HEK293T (cell line): ENCODE measurements at regions not wholly inside any gene's neighbourhood (a gene's known extent, or its start where the extent isn't known, plus 50 kb on each side); places are given as distances from the start of the nearest gene placed in this dataset.

Source experiments
- CTCF ChIA-PET: fragments of 350-600 bp; formaldehyde crosslinking; extraction: SDS; loops from one replicate; lab custom pipeline; 2021; ENCODE audit warnings: antibody characterized with exemption, inconsistent platforms; lab: Yijun Ruan, JAX
- POLR2A ChIA-PET: fragments of 350-600 bp; formaldehyde crosslinking; extraction: SDS; loops from one replicate; lab custom pipeline; 2020; ENCODE audit warnings: antibody characterized with exemption, inconsistent platforms; lab: Yijun Ruan, JAX
- DNase-seq: peaks from one replicate; pipeline ENCODE4 v3.0.0; 2012; ENCODE audit warnings: mixed read lengths; ENCODE audit errors: extremely low spot score
- ARNT ChIP-seq: fragments of 450-650 bp; IDR thresholded peaks from 2 replicates; pipeline ENCODE4 v1.6.1; 2017; ENCODE audit warnings: mild to moderate bottlenecking
- BHLHE40 ChIP-seq: fragments of 450-650 bp; IDR thresholded peaks from 2 replicates; pipeline ENCODE4 v1.6.1; 2016; ENCODE audit warnings: mild to moderate bottlenecking, moderate library complexity, borderline replicate concordance
- CTBP1 ChIP-seq: fragments of 450-650 bp; IDR thresholded peaks from 2 replicates; pipeline ENCODE4 v1.6.1; 2016; ENCODE audit warnings: borderline replicate concordance
- ELF4 ChIP-seq: fragments of 450-650 bp; IDR thresholded peaks from 2 replicates; pipeline ENCODE4 v1.6.1; 2017; ENCODE audit warnings: antibody characterized with exemption
- FOXA1 ChIP-seq: fragments of 450-650 bp; IDR thresholded peaks from 2 replicates; pipeline ENCODE4 v1.6.1; 2016; ENCODE audit warnings: mild to moderate bottlenecking
- FOXK2 ChIP-seq: fragments of 450-650 bp; IDR thresholded peaks from 2 replicates; pipeline ENCODE4 v1.6.1; 2016; ENCODE audit warnings: mild to moderate bottlenecking
- FOXM1 ChIP-seq: fragments of 450-650 bp; IDR thresholded peaks from 2 replicates; pipeline ENCODE4 v1.6.1; 2017; ENCODE audit warnings: mild to moderate bottlenecking, borderline replicate concordance
- HDGF ChIP-seq: fragments of 450-650 bp; IDR thresholded peaks from 2 replicates; pipeline ENCODE4 v1.6.1; 2017; ENCODE audit warnings: antibody characterized with exemption, borderline replicate concordance
- L3MBTL2 ChIP-seq: fragments of 450-650 bp; conservative IDR thresholded peaks from 2 replicates; pipeline ENCODE4 v1.6.1; 2016; ENCODE audit warnings: mild to moderate bottlenecking
- LEF1 ChIP-seq: fragments of 450-650 bp; IDR thresholded peaks from 2 replicates; pipeline ENCODE4 v1.6.1; 2017; ENCODE audit warnings: mild to moderate bottlenecking, borderline replicate concordance
- NFRKB ChIP-seq: fragments of 450-650 bp; IDR thresholded peaks from 2 replicates; pipeline ENCODE4 v1.6.1; 2016; ENCODE audit warnings: mild to moderate bottlenecking, moderate library complexity
- SP1 ChIP-seq: fragments of 450-650 bp; IDR thresholded peaks from 2 replicates; pipeline ENCODE4 v1.6.1; 2017
- SUZ12 ChIP-seq: fragments of 450-650 bp; IDR thresholded peaks from 2 replicates; pipeline ENCODE4 v1.6.1; 2016; ENCODE audit warnings: mild to moderate bottlenecking
- TARDBP ChIP-seq: fragments of 450-650 bp; IDR thresholded peaks from 2 replicates; pipeline ENCODE4 v1.6.1; 2016
- ZNF384 ChIP-seq: fragments of 450-650 bp; IDR thresholded peaks from 2 replicates; pipeline ENCODE4 v1.6.1; 2016
- TF ChIP-seq, protein P1 (sequence below): fragments of 450-650 bp; IDR thresholded peaks from 2 replicates; pipeline ENCODE4 v1.6.1; 2016

DNA sequence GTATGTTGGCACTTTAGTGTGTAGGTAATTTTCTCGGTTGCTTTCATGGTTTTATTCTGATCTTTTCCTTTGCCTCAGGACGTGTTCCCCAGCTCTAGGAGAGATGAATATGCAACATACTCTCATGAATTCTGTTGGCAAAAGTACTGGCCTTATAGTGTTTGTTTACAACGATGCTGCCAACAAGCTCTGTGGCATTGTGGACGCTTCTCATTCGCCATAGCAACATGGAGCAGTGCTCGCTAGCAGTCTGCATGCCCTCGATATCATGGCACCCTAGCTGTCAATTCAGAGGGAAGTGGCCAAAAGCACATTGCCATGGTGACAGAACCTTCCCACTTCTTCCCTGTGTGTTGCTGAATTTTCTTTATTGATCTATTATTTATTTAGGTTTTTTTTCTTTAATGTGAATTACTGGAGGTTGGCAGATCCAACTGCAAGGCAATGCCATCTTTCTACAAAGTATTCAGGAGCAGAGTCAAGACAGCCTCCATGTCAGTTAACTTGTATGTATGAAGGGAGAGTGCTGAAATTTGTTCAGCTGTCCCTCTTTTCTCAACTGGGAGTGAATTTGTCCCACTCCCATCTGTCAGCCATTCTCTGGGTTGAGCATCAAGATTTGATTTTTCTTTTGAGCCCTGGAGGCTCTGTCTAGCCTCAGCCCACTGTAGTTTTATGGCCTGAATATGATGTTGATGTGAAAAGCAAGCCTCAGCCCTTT, 224.9 kb upstream of the VCX3A start:
- DNase-seq, result no peak
- POLR2A ChIA-PET, result no interaction called here
- CTCF ChIA-PET, result no interaction called here
- TF ChIP-seq BHLHE40 (no peak), FOXK2 (no peak), ARNT (no peak), CTBP1 (no peak)

DNA sequence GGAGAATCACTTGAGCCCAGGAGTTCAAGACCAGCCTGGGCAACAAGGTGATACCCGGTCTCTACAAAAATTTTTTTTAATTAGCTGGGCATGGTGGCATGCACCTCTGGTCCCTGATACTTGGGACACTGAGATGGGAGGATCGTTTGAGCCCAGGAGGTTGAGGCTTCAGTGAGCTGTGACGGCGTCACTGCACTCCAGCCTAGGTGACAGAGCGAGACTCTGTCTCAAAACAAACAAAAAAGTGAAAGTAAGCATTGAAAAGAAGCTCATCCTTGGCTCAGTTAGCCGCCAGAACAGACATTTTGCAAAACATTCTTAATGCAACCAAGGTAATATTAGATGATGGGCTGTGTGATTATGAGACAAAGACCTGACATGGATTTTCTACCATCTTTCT, 223.3 kb upstream of the VCX3A start:
- CTCF ChIA-PET, result no interaction called here
- POLR2A ChIA-PET, result no interaction called here
- TF ChIP-seq FOXK2 (no peak), CTBP1 (no peak), HDGF (no peak), NFRKB (no peak), TARDBP (no peak), ZNF384 (no peak), ARNT (no peak), SUZ12 (no peak), LEF1 (no peak), L3MBTL2 (no peak), ELF4 (no peak), BHLHE40 (no peak), SP1 (no peak), FOXM1 (no peak), FOXA1 (no peak)
- TF ChIP-seq, protein P1, sequence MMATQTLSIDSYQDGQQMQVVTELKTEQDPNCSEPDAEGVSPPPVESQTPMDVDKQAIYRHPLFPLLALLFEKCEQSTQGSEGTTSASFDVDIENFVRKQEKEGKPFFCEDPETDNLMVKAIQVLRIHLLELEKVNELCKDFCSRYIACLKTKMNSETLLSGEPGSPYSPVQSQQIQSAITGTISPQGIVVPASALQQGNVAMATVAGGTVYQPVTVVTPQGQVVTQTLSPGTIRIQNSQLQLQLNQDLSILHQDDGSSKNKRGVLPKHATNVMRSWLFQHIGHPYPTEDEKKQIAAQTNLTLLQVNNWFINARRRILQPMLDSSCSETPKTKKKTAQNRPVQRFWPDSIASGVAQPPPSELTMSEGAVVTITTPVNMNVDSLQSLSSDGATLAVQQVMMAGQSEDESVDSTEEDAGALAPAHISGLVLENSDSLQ, result no peak
- no peak for DNase-seq

DNA sequence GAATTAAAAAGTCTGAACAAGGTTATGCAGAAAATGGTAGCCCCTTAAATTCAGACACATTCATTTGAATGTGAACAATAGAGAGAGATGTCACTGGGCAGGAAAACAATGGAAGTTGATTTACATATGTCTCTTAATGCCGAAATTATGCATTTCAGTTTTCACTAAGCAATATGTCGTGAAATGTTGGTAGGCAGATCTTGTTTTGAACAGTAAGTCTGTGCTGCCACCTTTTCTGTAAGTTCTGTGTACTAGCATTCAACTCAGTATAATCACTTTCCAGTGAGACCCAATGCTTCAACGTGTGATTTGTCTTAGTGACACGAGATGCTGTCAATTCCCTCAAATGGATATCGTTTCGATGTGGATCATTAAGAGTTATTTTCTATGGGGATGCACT, 222.7 kb upstream of the VCX3A start:
- CTCF ChIA-PET, result no interaction called here
- DNase-seq, result no peak
- TF ChIP-seq HDGF (no peak), FOXM1 (no peak), FOXA1 (no peak), CTBP1 (no peak), BHLHE40 (no peak), ARNT (no peak), ZNF384 (no peak), NFRKB (no peak), SUZ12 (no peak), LEF1 (no peak), ELF4 (no peak), L3MBTL2 (no peak), TARDBP (no peak), FOXK2 (no peak), SP1 (no peak)
- TF ChIP-seq, protein P1, result no peak
- POLR2A ChIA-PET, result no interaction called here

DNA sequence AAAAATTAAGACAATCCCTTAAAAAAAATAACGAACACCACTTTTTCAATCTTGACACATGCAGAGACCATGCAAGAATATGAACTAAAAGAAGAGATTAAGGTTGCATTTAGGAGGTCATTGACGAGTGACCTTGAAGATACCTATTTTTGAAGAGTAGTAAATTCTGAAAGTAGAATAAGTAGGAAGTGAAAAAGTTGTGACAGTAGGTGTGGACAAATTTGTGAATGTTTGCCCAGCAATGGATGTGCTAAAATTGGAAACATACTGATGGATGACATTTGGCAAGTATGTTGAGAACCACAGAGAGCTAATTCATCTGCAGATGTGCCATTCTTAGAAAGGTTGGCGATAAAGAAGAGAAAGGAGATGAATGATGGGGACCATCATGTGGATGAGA, 213.7 kb upstream of the VCX3A start:
- ChIA-PET CTCF (no interaction called here), POLR2A (no interaction called here)
- no peak for DNase-seq
- TF ChIP-seq BHLHE40, result no peak
- TF ChIP-seq LEF1, result no peak
- no peak for TF ChIP-seq L3MBTL2
- no peak for TF ChIP-seq ARNT
- TF ChIP-seq FOXK2, result no peak
- no peak for TF ChIP-seq FOXM1

DNA sequence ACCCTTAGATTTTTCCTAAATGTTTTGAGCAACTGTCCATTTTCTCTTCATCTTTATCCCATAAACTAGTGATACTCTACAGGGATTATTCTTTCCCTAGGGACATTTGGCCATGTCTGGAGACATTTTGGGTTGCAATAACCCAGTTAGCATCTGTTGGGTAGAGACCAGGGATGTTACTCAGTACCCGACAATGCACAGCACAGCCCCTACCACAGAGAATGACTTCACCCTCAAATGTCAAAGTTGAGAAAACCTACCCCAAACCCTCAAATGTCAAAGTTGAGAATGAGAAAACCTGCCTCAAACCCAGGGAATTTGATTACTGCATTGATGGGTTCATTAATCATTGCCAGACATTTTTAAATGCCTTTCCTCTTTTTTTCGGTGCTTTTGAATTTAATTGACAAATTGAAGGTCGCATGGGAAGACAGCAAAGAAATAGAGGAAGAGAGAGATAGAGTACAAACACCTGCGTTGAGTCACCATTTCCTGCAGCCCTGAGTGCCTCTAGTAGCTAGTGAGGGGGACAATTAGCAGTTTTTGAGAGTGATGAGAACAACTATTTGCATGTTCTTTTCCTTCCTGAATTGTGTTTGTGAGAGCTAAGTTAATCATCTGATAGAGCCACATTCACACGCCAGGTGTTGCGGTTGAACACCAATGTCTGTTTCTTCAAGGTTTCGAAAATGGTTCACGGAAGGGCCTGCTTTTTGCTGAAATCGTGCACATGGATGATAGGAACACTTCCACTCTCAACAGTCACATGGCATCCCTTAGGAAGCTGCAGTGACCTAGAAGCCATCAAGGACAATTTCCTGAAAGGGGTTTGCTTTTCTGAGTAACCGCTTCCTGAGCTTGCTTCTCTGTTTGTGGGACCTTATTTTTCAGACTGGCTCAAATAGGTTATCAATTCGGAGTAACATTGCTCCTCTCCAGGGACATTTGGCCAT, 203.9 kb upstream of the VCX3A start:
- no peak for DNase-seq
- TF ChIP-seq LEF1 (no peak), NFRKB (no peak), BHLHE40 (no peak), SP1 (no peak), FOXM1 (no peak), L3MBTL2 (no peak)
- TF ChIP-seq, protein P1, result no peak
- ChIA-PET POLR2A (no interaction called here), CTCF (no interaction called here)
